CD4-positive, alpha-beta T cell (primary cell): ENCODE measurements at regions not wholly inside any gene's neighbourhood (a gene's known extent, or its start where the extent isn't known, plus 50 kb on each side); places are given as distances from the start of the nearest gene placed in this dataset.

Experiments used
- ATAC-seq: fragments of 200-7000 bp; cut with Tn5 transposase; one replicate; pipeline ENCODE4 v1.10.0; 2022; ENCODE audit warnings: mild to moderate bottlenecking; ENCODE audit not compliant: poor library complexity
- CTCF ChIA-PET: fragments of 350-600 bp; sonication (Branson Sonifier 250); formaldehyde crosslinking; loops from one replicate; lab custom pipeline; 2021; ENCODE audit warnings: antibody characterized with exemption, inconsistent platforms; lab: Charles Lee
- POLR2A ChIA-PET: fragments of 350-600 bp; sonication (Branson Sonifier 250); formaldehyde crosslinking; loops from one replicate; lab custom pipeline; 2021; ENCODE audit warnings: antibody characterized with exemption, inconsistent platforms; lab: Charles Lee
- DNase-seq, 14 experiments: peaks; one replicate each; pipeline ENCODE4 v3.0.0-alpha.2; 2013 to 2020; ENCODE audit warnings: mixed read lengths in 2 of 14
- H3K27ac ChIP-seq, 2 donors: one replicate each; pipeline versions ENCODE4 v1.5.1 to v1.7.0; 2013; ENCODE audit warnings: low read length in 2 of 2, low read depth in 1 of 2, mild to moderate bottlenecking in 1 of 2
- H3K27me3 ChIP-seq, 2 experiments: 1 replicate in 1 of 2; 2 replicates in 1 of 2; pipeline versions ENCODE4 v1.6.1 to v1.7.0; 2013; ENCODE audit warnings: low read length in 2 of 2, control low read depth in 1 of 2, mild to moderate bottlenecking in 1 of 2, moderate library complexity in 1 of 2; ENCODE audit not compliant: insufficient read depth in 2 of 2, control insufficient read depth in 1 of 2
- H3K36me3 ChIP-seq: one replicate; pipeline ENCODE4 v1.6.1; 2013; ENCODE audit warnings: low read length, control low read depth; ENCODE audit not compliant: insufficient read depth
- H3K4me1 ChIP-seq: one replicate; pipeline ENCODE4 v1.6.1; 2013; ENCODE audit warnings: low read length, control low read depth; ENCODE audit not compliant: insufficient read depth
- H3K4me3 ChIP-seq: one replicate; pipeline ENCODE4 v1.5.1; 2013; ENCODE audit warnings: mild to moderate bottlenecking, low read length, moderate library complexity
- H3K9me3 ChIP-seq, 2 experiments: 1 replicate in 1 of 2; 2 replicates in 1 of 2; pipeline versions ENCODE4 v1.6.1 to v1.7.0; 2013; ENCODE audit warnings: low read length in 2 of 2, mild to moderate bottlenecking in 2 of 2, control low read depth in 1 of 2, moderate library complexity in 1 of 2; ENCODE audit not compliant: control insufficient read depth in 1 of 2, insufficient read depth in 1 of 2
- H3K27ac Mint-ChIP-seq: one replicate; pipeline ENCODE4 v1.8.0; 2020; ENCODE audit warnings: mixed read lengths
- H3K27me3 Mint-ChIP-seq: one replicate; pipeline ENCODE4 v1.8.0; 2021; ENCODE audit warnings: mixed read lengths
- H3K36me3 Mint-ChIP-seq: one replicate; pipeline ENCODE4 v1.8.0; 2021; ENCODE audit warnings: low read depth, mixed read lengths
- H3K4me1 Mint-ChIP-seq: one replicate; pipeline ENCODE4 v1.8.0; 2021; ENCODE audit warnings: low read depth, mixed read lengths
- H3K4me3 Mint-ChIP-seq: one replicate; pipeline ENCODE4 v1.8.0; 2020; ENCODE audit warnings: mild to moderate bottlenecking, mixed read lengths
- H3K9me3 Mint-ChIP-seq: one replicate; pipeline ENCODE4 v1.8.0; 2020; ENCODE audit warnings: mixed read lengths
- intact Hi-C, 2 experiments: fragments of 100-400 bp; cut with DNase I in 1 of 2; cut with micrococcal nuclease in 1 of 2; formaldehyde crosslinking; loops; one replicate each; pipeline versions ENCODE4 v1.15.1 to v1.9.0; 2023 to 2025; cut with DNase I, micrococcal nuclease
- TF ChIP-seq, protein P1 (sequence below): fragments of 200-600 bp; IDR thresholded peaks from one replicate; pipeline ENCODE4 v1.8.0; 2022; ENCODE audit warnings: antibody characterized with exemption, mild to moderate bottlenecking

GRCh38 chr18:21960189-21960588, 209.2 kb upstream of the GATA6 start:
- no peaks in the 10 kb centered on the region for H3K27me3 ChIP-seq
- Mint-ChIP-seq H3K36me3 (no peaks in the 10 kb centered on the region), H3K9me3 (no peaks in the 10 kb centered on the region), H3K27me3 (peaks cover 13% of the 10 kb centered on the region), H3K4me3 (no peak overlapping the region), H3K27ac (no peak overlapping the region), H3K4me1 (no peaks in the 10 kb centered on the region)
- DNase-seq: no peak
- H3K36me3 ChIP-seq: no peaks in the 10 kb centered on the region
- ATAC-seq: no peak
- H3K4me1 ChIP-seq: no peaks in the 10 kb centered on the region
- no peak overlapping the region for H3K4me3 ChIP-seq
- intact Hi-C loops: no loop called here
- ChIA-PET CTCF (interaction anchor here (1.9 kb wide), 1 partner anchor 765 kb away, joined by 5 read pairs; no protein-coding TSS in a partner anchor), POLR2A (no interaction called here)
- H3K9me3 ChIP-seq: no peaks in the 10 kb centered on the region
- no peak overlapping the region for H3K27ac ChIP-seq
- TF ChIP-seq, protein P1, sequence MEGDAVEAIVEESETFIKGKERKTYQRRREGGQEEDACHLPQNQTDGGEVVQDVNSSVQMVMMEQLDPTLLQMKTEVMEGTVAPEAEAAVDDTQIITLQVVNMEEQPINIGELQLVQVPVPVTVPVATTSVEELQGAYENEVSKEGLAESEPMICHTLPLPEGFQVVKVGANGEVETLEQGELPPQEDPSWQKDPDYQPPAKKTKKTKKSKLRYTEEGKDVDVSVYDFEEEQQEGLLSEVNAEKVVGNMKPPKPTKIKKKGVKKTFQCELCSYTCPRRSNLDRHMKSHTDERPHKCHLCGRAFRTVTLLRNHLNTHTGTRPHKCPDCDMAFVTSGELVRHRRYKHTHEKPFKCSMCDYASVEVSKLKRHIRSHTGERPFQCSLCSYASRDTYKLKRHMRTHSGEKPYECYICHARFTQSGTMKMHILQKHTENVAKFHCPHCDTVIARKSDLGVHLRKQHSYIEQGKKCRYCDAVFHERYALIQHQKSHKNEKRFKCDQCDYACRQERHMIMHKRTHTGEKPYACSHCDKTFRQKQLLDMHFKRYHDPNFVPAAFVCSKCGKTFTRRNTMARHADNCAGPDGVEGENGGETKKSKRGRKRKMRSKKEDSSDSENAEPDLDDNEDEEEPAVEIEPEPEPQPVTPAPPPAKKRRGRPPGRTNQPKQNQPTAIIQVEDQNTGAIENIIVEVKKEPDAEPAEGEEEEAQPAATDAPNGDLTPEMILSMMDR: no peak

DNA sequence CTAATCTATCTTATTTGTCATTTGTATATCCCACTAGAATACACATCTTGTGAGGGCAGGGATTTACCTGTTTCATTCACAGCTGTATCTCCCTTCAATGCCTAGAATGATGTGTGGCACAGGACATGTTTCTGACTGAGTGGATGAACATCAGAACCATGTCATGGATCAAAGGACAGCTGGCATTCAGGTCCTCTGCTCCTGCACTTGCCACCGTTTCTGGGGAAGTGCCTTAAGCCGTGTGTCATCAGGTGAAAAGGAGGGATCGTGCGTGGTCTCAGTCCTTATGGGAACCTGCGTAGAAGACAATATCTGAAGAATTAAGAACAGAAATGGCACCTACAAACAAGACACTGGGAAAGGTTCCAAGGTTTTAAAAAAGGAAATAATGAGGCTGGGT, 206.1 kb upstream of the GATA6 start:
- Histone ChIP-seq H3K36me3 (no peaks in the 10 kb centered on the region), H3K4me1 (no peaks in the 10 kb centered on the region), H3K27ac (no peak overlapping the region), H3K4me3 (no peak overlapping the region), H3K9me3 (no peaks in the 10 kb centered on the region), H3K27me3 (no peaks in the 10 kb centered on the region)
- DNase-seq: no peak
- POLR2A ChIA-PET: no interaction called here
- TF ChIP-seq, protein P1: no peak
- no peaks in the 10 kb centered on the region for H3K9me3 Mint-ChIP-seq
- no peaks in the 10 kb centered on the region for H3K36me3 Mint-ChIP-seq
- no peak overlapping the region for H3K4me3 Mint-ChIP-seq
- ATAC-seq: no peak
- peaks cover 4% of the 10 kb centered on the region for H3K27me3 Mint-ChIP-seq
- no peaks in the 10 kb centered on the region for H3K4me1 Mint-ChIP-seq
- no peak overlapping the region for H3K27ac Mint-ChIP-seq
- CTCF ChIA-PET: no interaction called here
- intact Hi-C loops: no loop called here

GRCh38 chr18:21968338-21968737, 201.1 kb upstream of the GATA6 start:
- Mint-ChIP-seq H3K9me3 (no peaks in the 10 kb centered on the region), H3K36me3 (no peaks in the 10 kb centered on the region), H3K27ac (no peak overlapping the region), H3K4me3 (no peak overlapping the region), H3K4me1 (no peaks in the 10 kb centered on the region), H3K27me3 (peaks cover 4% of the 10 kb centered on the region)
- H3K27me3 ChIP-seq: no peaks in the 10 kb centered on the region
- H3K4me3 ChIP-seq: no peak overlapping the region
- no peaks in the 10 kb centered on the region for H3K36me3 ChIP-seq
- ATAC-seq (no peak), DNase-seq (no peak)
- TF ChIP-seq, protein P1: no peak
- POLR2A ChIA-PET: no interaction called here
- H3K27ac ChIP-seq: no peak overlapping the region
- no peaks in the 10 kb centered on the region for H3K9me3 ChIP-seq
- CTCF ChIA-PET: no interaction called here
- no peaks in the 10 kb centered on the region for H3K4me1 ChIP-seq
- intact Hi-C loops: no loop called here
